Activated naive CD4-positive, alpha-beta T cell treated with anti-CD3 and anti-CD28 coated beads, Interleukin-2, amount 10 ng/mL, durations not matched to agents 7 days and 5 days (primary cell): ENCODE measurements at regions not wholly inside any gene's neighbourhood (a gene's known extent, or its start where the extent isn't known, plus 50 kb on each side); places are given as distances from the start of the nearest gene placed in this dataset.
"Not testable (repeated sequence)": the region's sequence is repeated elsewhere in the genome, so short reads cannot be mapped to it uniquely, and the experiment has no call there.

Experiments used
- CTCF ChIA-PET: fragments of 350-600 bp; sonication (Branson Sonifier 250); formaldehyde crosslinking; loops from one replicate; lab custom pipeline; 2021; ENCODE audit warnings: antibody characterized with exemption; lab: Charles Lee
- DNase-seq: peaks from one replicate; pipeline ENCODE4 v3.0.0-alpha.2; 2020
- H3K27ac Mint-ChIP-seq: one replicate; pipeline ENCODE4 v1.8.0; 2021; ENCODE audit warnings: mild to moderate bottlenecking, moderate library complexity, mixed read lengths
- H3K27me3 Mint-ChIP-seq: one replicate; pipeline ENCODE4 v1.8.0; 2021; ENCODE audit warnings: mild to moderate bottlenecking, mixed read lengths
- H3K36me3 Mint-ChIP-seq: one replicate; pipeline ENCODE4 v1.8.0; 2021; ENCODE audit warnings: mixed read lengths
- H3K4me1 Mint-ChIP-seq: one replicate; pipeline ENCODE4 v1.8.0; 2021; ENCODE audit warnings: mixed read lengths
- H3K4me3 Mint-ChIP-seq: one replicate; pipeline ENCODE4 v1.8.0; 2021; ENCODE audit warnings: mild to moderate bottlenecking, moderate library complexity, mixed read lengths
- H3K9me3 Mint-ChIP-seq: one replicate; pipeline ENCODE4 v1.8.0; 2021; ENCODE audit warnings: mixed read lengths

DNA sequence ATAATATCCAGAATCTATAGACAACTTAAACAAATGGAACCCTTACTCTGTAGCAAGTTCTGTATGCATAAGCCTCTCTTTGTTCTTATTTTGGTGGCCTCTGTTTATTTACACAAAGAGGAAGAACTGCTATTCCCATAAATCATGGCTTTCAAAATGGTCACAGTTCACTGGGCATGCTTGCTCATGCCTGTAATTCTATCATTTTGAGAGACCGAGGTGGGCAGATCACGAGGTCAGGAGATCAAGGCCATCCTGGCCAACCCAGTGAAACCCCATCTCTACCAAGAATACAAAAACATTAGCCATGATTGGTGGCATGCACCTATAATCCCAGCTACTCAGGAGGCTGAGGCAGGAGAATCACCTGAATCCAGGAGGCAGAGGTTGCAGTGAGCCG is 307.3 kb upstream of the ZNF337 start:
- H3K27ac Mint-ChIP-seq, H3K36me3 Mint-ChIP-seq, H3K9me3 Mint-ChIP-seq, DNase-seq, CTCF ChIA-PET, H3K27me3 Mint-ChIP-seq, H3K4me1 Mint-ChIP-seq, H3K4me3 Mint-ChIP-seq: not testable (repeated sequence)

DNA sequence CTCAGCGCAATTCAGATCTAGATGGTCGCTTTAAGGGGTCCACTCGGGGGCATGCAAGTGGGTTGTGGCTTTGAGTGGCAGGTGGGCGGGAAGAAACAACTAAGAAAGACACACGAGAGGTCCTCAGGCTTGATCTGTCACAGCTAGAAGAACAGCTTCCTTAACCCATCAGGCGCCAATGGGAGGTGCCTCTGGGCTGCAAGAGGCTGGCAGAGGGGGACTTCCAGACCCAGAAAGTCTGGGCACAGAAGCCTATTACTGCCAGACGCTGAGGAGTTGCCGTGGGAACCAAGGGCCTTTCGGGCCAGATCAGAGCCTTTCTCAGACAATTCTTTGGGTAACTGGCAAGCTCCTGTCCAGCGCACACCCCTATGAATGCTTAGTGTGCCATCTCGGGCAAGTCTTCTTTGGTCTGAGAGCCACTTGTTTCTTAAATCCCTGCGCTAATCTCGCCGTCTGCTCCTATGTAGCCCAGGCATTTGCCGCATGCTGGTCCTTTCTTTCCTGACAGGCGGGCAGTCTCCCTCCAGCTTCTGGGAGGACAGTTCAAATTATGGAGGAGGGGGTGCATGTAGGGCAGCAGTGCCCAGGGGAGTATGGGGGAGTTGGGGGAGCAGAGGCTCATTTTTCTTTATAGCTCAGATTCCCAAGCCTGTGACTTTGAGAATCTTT is 300.9 kb upstream of the ZNF337 start:
- H3K9me3 Mint-ChIP-seq, H3K27ac Mint-ChIP-seq, CTCF ChIA-PET: not testable (repeated sequence)

DNA sequence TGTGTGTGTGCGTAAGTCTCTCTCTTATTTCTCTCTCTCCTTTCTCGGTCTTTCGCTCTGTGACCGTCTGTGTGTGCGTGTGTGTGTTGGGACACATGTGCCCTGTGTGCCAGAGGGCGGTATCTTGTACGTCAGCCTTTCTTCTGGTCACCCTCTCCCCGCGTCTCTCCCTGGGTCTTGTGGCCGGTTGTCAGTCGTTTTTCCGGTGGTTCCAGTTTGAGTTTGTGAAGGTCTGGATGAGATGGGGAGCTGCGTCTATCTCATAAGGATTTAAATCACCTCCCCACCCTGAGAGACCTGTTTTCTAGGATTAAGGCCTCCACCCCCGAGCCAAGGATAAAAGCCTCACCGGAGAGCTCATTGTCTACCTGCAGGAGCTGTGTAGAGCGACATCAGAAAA is 295.5 kb upstream of the ZNF337 start:
- Mint-ChIP-seq H3K27me3 (peaks cover 4% of the 10 kb centered on the region), H3K4me1 (peaks cover 6% of the 10 kb centered on the region), H3K36me3 (no peaks in the 10 kb centered on the region), H3K9me3 (no peaks in the 10 kb centered on the region), H3K4me3 (no peak overlapping the region), H3K27ac (no peak overlapping the region)
- CTCF ChIA-PET, result no interaction called here
- DNase-seq, result no peak

More for the DNA sequence above, 300.9 kb upstream of the ZNF337 start:
- H3K36me3 Mint-ChIP-seq, H3K4me3 Mint-ChIP-seq, H3K4me1 Mint-ChIP-seq, DNase-seq, H3K27me3 Mint-ChIP-seq: not testable (repeated sequence)

DNA sequence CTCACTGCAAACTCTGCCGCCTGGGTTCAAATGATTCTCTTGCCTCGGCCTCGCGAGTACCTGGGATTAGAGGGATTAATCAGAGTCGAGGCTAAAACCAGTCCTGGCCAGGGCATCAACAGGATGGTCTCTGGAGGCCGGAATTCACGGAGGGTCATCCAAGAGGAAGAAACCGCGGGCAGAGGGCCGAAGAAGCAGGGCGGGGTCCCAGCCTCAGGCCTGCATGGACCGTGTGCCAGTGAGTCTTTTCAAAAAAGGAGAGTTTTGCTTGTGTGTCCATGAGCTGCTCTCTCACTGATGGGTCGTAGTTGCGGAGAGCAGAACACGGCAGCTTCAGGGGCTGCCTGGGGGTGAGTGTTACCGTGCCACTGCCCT is 295.1 kb upstream of the ZNF337 start:
- DNase-seq, result no peak
- Mint-ChIP-seq H3K4me1 (peaks cover 6% of the 10 kb centered on the region), H3K9me3 (no peaks in the 10 kb centered on the region), H3K4me3 (no peak overlapping the region), H3K27me3 (peaks cover 7% of the 10 kb centered on the region), H3K36me3 (no peaks in the 10 kb centered on the region), H3K27ac (no peak overlapping the region)
- CTCF ChIA-PET, result no interaction called here

- CTCF ChIA-PET, result no interaction called here
- no peak overlapping the region for H3K27ac Mint-ChIP-seq
- H3K36me3 Mint-ChIP-seq, result no peaks in the 10 kb centered on the region
- no peak for DNase-seq
- peaks cover 6% of the 10 kb centered on the region for H3K4me1 Mint-ChIP-seq
- peaks cover 8% of the 10 kb centered on the region for H3K27me3 Mint-ChIP-seq
- no peak overlapping the region for H3K4me3 Mint-ChIP-seq
- no peaks in the 10 kb centered on the region for H3K9me3 Mint-ChIP-seq
Observed at GRCh38 chr20:25991051-25991755, 294.6 kb upstream of the ZNF337 start.

GRCh38 chr20:25989686-25990085 is 293.0 kb upstream of the ZNF337 start:
- H3K4me1 Mint-ChIP-seq, CTCF ChIA-PET, H3K4me3 Mint-ChIP-seq, DNase-seq, H3K27ac Mint-ChIP-seq, H3K9me3 Mint-ChIP-seq, H3K36me3 Mint-ChIP-seq: not testable (repeated sequence)
- H3K27me3 Mint-ChIP-seq, result peaks cover 11% of the 10 kb centered on the region

- no peak for DNase-seq
- H3K4me1 Mint-ChIP-seq, result peaks cover 8% of the 10 kb centered on the region
- no peak overlapping the region for H3K27ac Mint-ChIP-seq
- peaks cover 11% of the 10 kb centered on the region for H3K27me3 Mint-ChIP-seq
- no peaks in the 10 kb centered on the region for H3K9me3 Mint-ChIP-seq
- CTCF ChIA-PET, result no interaction called here
- no peaks in the 10 kb centered on the region for H3K36me3 Mint-ChIP-seq
- no peak overlapping the region for H3K4me3 Mint-ChIP-seq
Observed at GRCh38 chr20:25989196-25989595, 292.5 kb upstream of the ZNF337 start.

- CTCF ChIA-PET, result not testable (repeated sequence)
Observed at GRCh38 chr20:25987928-25988560, 291.4 kb upstream of the ZNF337 start.

GRCh38 chr20:25987073-25987927 is 290.6 kb upstream of the ZNF337 start:
- CTCF ChIA-PET, result no interaction called here
- H3K4me1 Mint-ChIP-seq, result peaks cover 8% of the 10 kb centered on the region
- peaks cover 11% of the 10 kb centered on the region for H3K27me3 Mint-ChIP-seq
- H3K4me3 Mint-ChIP-seq, result peak overlapping the region; percentile 59
- no peak overlapping the region for H3K27ac Mint-ChIP-seq
- DNase-seq, result peak; percentile 61
- no peaks in the 10 kb centered on the region for H3K36me3 Mint-ChIP-seq
- no peaks in the 10 kb centered on the region for H3K9me3 Mint-ChIP-seq

More at GRCh38 chr20:25987928-25988560, 291.4 kb upstream of the ZNF337 start:
- not testable (repeated sequence) for H3K36me3 Mint-ChIP-seq, DNase-seq, H3K27ac Mint-ChIP-seq, H3K9me3 Mint-ChIP-seq, H3K4me1 Mint-ChIP-seq
- Mint-ChIP-seq H3K4me3 (peak overlapping the region; percentile 59), H3K27me3 (peaks cover 11% of the 10 kb centered on the region)

DNA sequence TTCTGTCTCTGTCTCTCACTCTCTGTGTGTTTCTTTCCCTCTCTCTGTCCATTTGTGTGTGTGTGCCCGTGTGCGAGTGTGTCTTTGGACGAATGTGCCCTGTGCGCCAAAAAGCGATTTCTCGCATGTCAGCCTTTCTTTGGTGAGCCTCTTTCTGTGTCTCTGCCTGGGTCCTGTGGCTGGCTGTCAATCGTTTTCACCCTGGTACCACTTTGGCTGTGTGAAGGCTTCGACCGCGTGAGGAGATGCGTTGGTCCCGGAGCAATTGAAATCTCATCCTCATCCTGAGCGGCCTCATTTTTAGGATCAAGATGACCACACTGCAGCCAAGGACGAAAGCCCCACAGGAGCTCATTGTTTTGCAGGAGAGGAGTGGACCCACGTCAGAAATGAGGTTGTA is 288.9 kb upstream of the ZNF337 start:
- CTCF ChIA-PET, result no interaction called here
- peak overlapping the region; percentile 21 for H3K4me3 Mint-ChIP-seq

DNA sequence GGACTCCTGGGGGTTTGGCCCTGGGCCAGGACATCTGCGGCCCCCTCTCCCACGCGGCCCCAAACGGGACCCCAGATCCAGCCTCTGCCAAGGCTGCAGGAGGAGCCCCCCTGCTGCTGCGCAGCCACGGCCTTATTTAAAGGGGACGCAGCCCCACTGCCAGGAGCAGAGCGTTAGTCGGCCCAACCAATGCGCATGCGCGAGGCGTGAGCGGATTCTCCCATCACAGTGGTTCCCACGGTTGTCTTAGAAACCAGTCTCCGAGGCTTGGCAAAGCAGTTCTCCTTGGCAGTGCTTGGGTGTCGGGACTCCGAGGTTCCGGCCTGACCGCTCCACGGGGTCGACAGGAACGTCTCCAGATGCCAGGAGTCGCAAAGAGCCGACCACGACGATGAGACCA is 288.3 kb upstream of the ZNF337 start:
- Mint-ChIP-seq H3K27ac (no peak overlapping the region), H3K27me3 (peaks cover 11% of the 10 kb centered on the region), H3K4me3 (no peak overlapping the region), H3K9me3 (no peaks in the 10 kb centered on the region), H3K36me3 (no peaks in the 10 kb centered on the region), H3K4me1 (peaks cover 8% of the 10 kb centered on the region)
- CTCF ChIA-PET, result no interaction called here
- peak; percentile 59 for DNase-seq

More for the DNA sequence above, 288.9 kb upstream of the ZNF337 start:
- no peak for DNase-seq
- Mint-ChIP-seq H3K4me1 (peaks cover 8% of the 10 kb centered on the region), H3K9me3 (no peaks in the 10 kb centered on the region), H3K27ac (no peak overlapping the region), H3K36me3 (no peaks in the 10 kb centered on the region), H3K27me3 (peaks cover 11% of the 10 kb centered on the region)

DNA sequence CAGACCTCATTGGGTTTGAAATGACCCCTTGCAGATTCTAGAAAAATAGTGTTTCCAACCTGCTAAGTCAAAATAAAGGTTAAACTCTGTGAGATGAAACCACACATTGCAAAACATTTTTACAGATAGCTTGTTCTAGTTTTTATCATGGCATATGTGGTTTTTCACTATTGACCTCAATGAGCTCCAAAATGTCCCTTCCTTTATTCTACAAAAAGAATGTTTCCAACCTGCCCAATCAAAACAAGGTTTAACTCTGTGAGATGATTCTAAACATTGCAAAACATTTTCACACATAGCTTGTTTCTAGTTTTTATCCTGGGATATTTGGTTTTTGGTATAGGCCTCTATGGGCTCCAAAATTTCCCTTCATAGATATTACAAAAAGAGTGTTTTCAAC is 286.0 kb upstream of the ZNF337 start:
- peaks cover 11% of the 10 kb centered on the region for H3K27me3 Mint-ChIP-seq
- H3K4me1 Mint-ChIP-seq, CTCF ChIA-PET, DNase-seq, H3K9me3 Mint-ChIP-seq, H3K36me3 Mint-ChIP-seq, H3K4me3 Mint-ChIP-seq, H3K27ac Mint-ChIP-seq: not testable (repeated sequence)

DNA sequence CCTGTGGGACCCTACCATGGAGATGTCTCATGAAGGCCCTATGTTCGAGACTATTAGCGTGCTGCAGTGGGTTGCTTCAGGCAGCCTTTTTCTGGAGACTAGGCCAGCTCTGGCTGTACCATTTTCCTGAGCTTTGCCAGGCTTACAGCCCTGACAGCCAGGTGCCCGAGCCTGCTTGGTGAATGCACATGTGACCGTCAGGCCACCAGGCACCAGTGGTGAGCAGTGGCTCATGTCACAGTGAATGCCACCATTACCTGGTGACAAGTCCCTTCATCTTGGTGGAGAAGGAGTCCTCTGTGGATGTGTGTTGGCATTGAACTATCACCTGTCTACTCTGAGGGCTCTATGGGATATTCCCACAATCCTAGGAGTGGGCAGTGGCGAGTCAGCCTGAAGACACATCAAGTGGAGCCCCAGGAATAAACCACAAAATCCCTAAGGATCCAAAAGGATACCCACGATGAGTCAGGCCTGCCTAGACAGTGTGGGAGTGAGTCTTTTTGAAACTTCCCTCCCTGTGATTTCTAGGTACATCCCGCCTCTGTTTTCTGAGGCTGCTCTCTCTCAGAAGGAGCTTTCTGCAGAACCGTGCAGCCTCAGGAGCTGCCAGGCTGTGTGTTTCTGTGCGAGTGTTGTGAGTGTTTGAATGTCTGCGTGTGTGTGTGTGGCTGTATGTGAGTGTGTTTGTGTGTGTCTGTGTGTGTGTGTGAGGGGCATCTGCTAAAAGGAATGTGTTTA is 282.0 kb upstream of the ZNF337 start:
- H3K4me1 Mint-ChIP-seq, CTCF ChIA-PET, H3K4me3 Mint-ChIP-seq, H3K27me3 Mint-ChIP-seq, H3K9me3 Mint-ChIP-seq, H3K27ac Mint-ChIP-seq, DNase-seq, H3K36me3 Mint-ChIP-seq: not testable (repeated sequence)

DNA sequence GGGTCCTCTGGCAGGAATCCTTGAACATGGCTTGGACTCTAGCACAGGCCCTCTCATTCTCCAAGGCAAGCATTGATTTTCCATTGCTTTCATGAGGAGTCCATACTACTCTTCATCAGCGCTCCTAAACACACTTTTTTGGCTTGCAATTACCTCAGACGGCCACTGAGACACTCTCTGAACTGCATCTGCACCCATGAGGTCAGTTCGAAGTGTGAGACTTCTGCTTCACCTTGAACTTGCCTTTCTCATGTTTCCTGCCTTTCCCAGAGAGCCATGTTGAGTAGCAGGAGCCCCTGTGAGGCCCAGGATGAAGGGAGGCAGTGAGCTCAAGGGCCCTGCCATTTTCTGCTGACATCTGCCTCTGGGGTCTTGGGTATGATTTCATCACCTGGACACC is 279.2 kb upstream of the ZNF337 start:
- DNase-seq, H3K36me3 Mint-ChIP-seq, H3K27me3 Mint-ChIP-seq, H3K9me3 Mint-ChIP-seq, H3K4me1 Mint-ChIP-seq, H3K27ac Mint-ChIP-seq, CTCF ChIA-PET, H3K4me3 Mint-ChIP-seq: not testable (repeated sequence)
